ENCODE measurements at regions not wholly inside any gene's neighbourhood (a gene's known extent, or its start where the extent isn't known, plus 50 kb on each side); places are given as distances from the start of the nearest gene placed in this dataset.

- H3K9me3 ChIP-seq, result no peaks in the 10 kb centered on the region
- H3K4me1 ChIP-seq (ENCODE audit: control insufficient read depth in 1 of 2, insufficient read depth in 1 of 2, low read depth in 1 of 2, low read length in 1 of 2), result no peaks in the 10 kb centered on the region
- H3K27ac ChIP-seq, result no peak overlapping the region
- no peak for TF ChIP-seq CTCF (IDR thresholded peaks at IDR 0.05)
- H3K27me3 ChIP-seq, result no peaks in the 10 kb centered on the region
- no peaks in the 10 kb centered on the region for H3K36me3 ChIP-seq
- H3K4me3 ChIP-seq (ENCODE audit: low read depth in 1 of 2, low read length in 1 of 2), result no peak overlapping the region
Measured at GRCh38 chr3:56880720-56881575, 79.2 kb upstream of the ARHGEF3 start.

GRCh38 chr3:56879436-56880215 lies 77.9 kb upstream of the ARHGEF3 start:
- Histone ChIP-seq H3K4me3 (ENCODE audit: low read depth in 1 of 2, low read length in 1 of 2) (no peak overlapping the region), H3K9me3 (no peaks in the 10 kb centered on the region), H3K27ac (no peak overlapping the region), H3K4me1 (ENCODE audit: control insufficient read depth in 1 of 2, insufficient read depth in 1 of 2, low read depth in 1 of 2, low read length in 1 of 2) (no peaks in the 10 kb centered on the region), H3K27me3 (no peaks in the 10 kb centered on the region), H3K36me3 (no peaks in the 10 kb centered on the region)
- no peak for TF ChIP-seq CTCF (IDR thresholded peaks at IDR 0.05)

GRCh38 chr3:56878074-56878473 lies 76.3 kb upstream of the ARHGEF3 start:
- no peak overlapping the region for H3K27ac ChIP-seq
- H3K36me3 ChIP-seq, result no peaks in the 10 kb centered on the region
- no peaks in the 10 kb centered on the region for H3K27me3 ChIP-seq
- no peak overlapping the region for H3K4me3 ChIP-seq (ENCODE audit: low read depth in 1 of 2, low read length in 1 of 2)
- no peak for TF ChIP-seq CTCF (IDR thresholded peaks at IDR 0.05)
- no peaks in the 10 kb centered on the region for H3K4me1 ChIP-seq (ENCODE audit: control insufficient read depth in 1 of 2, insufficient read depth in 1 of 2, low read depth in 1 of 2, low read length in 1 of 2)
- H3K9me3 ChIP-seq, result no peaks in the 10 kb centered on the region

GRCh38 chr3:56876916-56877315 lies 75.2 kb upstream of the ARHGEF3 start:
- H3K4me3 ChIP-seq (ENCODE audit: low read depth in 1 of 2, low read length in 1 of 2), result no peak overlapping the region
- no peaks in the 10 kb centered on the region for H3K4me1 ChIP-seq (ENCODE audit: control insufficient read depth in 1 of 2, insufficient read depth in 1 of 2, low read depth in 1 of 2, low read length in 1 of 2)
- H3K27ac ChIP-seq, result no peak overlapping the region
- no peaks in the 10 kb centered on the region for H3K27me3 ChIP-seq
- H3K9me3 ChIP-seq, result no peaks in the 10 kb centered on the region
- no peak for TF ChIP-seq CTCF (IDR thresholded peaks at IDR 0.05)
- no peaks in the 10 kb centered on the region for H3K36me3 ChIP-seq

GRCh38 chr3:56874269-56874668 lies 72.5 kb upstream of the ARHGEF3 start:
- H3K4me1 ChIP-seq (ENCODE audit: control insufficient read depth in 1 of 2, insufficient read depth in 1 of 2, low read depth in 1 of 2, low read length in 1 of 2), result no peaks in the 10 kb centered on the region
- H3K27ac ChIP-seq, result no peak overlapping the region
- H3K9me3 ChIP-seq, result no peaks in the 10 kb centered on the region
- no peak overlapping the region for H3K4me3 ChIP-seq (ENCODE audit: low read depth in 1 of 2, low read length in 1 of 2)
- TF ChIP-seq CTCF (IDR thresholded peaks at IDR 0.05), result no peak
- no peaks in the 10 kb centered on the region for H3K36me3 ChIP-seq
- no peaks in the 10 kb centered on the region for H3K27me3 ChIP-seq
